ENCODE measurements at regions not wholly inside any gene's neighbourhood (a gene's known extent, or its start where the extent isn't known, plus 50 kb on each side); places are given as distances from the start of the nearest gene placed in this dataset.

DNA sequence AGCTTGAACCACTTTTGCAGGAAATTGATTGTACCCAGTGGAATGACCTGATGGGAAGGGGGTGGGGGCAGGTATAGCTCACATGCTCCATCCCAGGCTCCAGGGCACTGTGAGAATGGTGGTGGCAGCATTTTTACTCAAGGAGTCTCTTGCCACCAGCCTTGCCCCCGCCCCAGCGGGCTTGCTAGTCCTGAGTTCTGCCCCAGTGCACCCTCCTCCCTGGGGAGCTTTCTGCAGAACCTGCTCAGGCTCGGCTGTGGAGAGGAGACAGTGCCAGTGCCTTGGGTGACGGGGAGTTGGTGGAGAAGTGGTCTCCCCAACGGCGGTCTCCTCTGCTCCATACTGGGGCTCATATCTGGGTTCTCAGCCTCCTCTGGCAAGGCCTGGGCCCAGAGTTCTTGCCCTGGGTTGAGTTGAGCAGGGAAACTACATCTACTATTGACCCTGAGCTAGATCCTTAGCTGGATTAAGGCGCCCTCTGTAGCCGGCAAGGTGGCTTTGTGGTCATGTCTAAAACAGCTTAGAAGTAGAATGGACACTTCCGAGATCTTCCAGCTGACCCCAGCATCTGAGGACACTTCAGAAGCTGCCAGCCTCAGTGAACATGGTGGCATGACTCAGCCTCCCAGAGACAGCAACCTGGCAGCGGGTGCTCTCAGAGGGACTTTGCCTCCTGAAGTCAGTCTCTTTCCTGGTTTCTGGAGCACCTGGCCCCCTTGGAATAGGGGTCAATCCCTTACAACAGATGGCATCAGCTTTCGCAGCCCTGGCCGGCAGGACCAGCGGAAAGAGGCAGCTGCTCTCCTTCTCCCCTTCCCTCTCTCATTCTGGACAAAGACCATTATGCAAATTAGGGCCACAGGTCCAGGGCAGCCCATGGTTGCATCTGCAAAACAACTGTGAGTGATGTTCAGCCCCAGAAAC lies 363.4 kb upstream of the MKI67 start:
- CTCF ChIA-PET: interaction anchor here (1.4 to 1.5 kb wide), 2 partner anchors 40 to 225 kb away, joined by 3 to 4 read pairs; no protein-coding TSS in a partner anchor
- no peaks in the 10 kb centered on the region for H3K9me2 ChIP-seq
- H4K20me1 ChIP-seq (ENCODE audit: insufficient read depth): no peaks in the 10 kb centered on the region
- no peaks in the 10 kb centered on the region for H3K79me2 ChIP-seq (ENCODE audit: insufficient read depth)
- no peaks in the 10 kb centered on the region for H3K9me3 ChIP-seq
- H3K27me3 ChIP-seq (ENCODE audit: insufficient read depth): no peaks in the 10 kb centered on the region
- H3K4me1 ChIP-seq (ENCODE audit: control insufficient read depth in 1 of 2, insufficient read depth in 2 of 2, low read depth in 1 of 2, low read length in 1 of 2): no peaks in the 10 kb centered on the region
- no peak overlapping the region for H3K9ac ChIP-seq
- 32% methylated on average over 9 of the region's 13 CpGs for WGBS (ENCODE audit: low lambda C conversion rate)
- H3F3A ChIP-seq (replicated peaks; ENCODE audit: insufficient read depth): no peaks in the 10 kb centered on the region
- POLR2A ChIA-PET: no interaction called here
- no peak overlapping the region for H3K4me2 ChIP-seq
- no peak overlapping the region for H2AFZ ChIP-seq (ENCODE audit: low read depth)
- TF ChIP-seq TCF12 (IDR thresholded peaks at IDR 0.05) (no peak), GATA2 (CRISPR knock-in tag; IDR thresholded peaks at IDR 0.05) (no peak), MEF2A (IDR thresholded peaks at IDR 0.05; ENCODE audit: borderline replicate concordance, low read depth) (no peak), TAF1 (IDR thresholded peaks at IDR 0.05; ENCODE audit: borderline replicate concordance, low read depth, low read length) (no peak), NRF1 (IDR thresholded peaks at IDR 0.05; ENCODE audit: low read depth, low read length) (no peak), POLR2AphosphoS5 (IDR thresholded peaks at IDR 0.05; ENCODE audit: low read depth, low read length) (no peak), RFX5 (IDR thresholded peaks at IDR 0.05; ENCODE audit: low read length) (no peak), RCOR1 (IDR thresholded peaks at IDR 0.05; ENCODE audit: low read length) (no peak), YY1 (IDR thresholded peaks at IDR 0.05; ENCODE audit: low read depth) (no peak), NFIC (IDR thresholded peaks at IDR 0.05; ENCODE audit: borderline replicate concordance) (no peak), RXRA (IDR thresholded peaks at IDR 0.05; ENCODE audit: borderline replicate concordance, low read depth) (no peak), FOXM1 (IDR thresholded peaks at IDR 0.05; ENCODE audit: low read depth) (no peak), FOSL2 (IDR thresholded peaks at IDR 0.05; ENCODE audit: borderline replicate concordance, low read depth) (no peak), TEAD4 (IDR thresholded peaks at IDR 0.05; ENCODE audit: borderline replicate concordance, insufficient read depth) (no peak), MXI1 (IDR thresholded peaks at IDR 0.05; ENCODE audit: low read depth, low read length) (no peak), GABPA (IDR thresholded peaks at IDR 0.05; ENCODE audit: low read depth) (no peak)
- TF ChIP-seq, protein P1, sequence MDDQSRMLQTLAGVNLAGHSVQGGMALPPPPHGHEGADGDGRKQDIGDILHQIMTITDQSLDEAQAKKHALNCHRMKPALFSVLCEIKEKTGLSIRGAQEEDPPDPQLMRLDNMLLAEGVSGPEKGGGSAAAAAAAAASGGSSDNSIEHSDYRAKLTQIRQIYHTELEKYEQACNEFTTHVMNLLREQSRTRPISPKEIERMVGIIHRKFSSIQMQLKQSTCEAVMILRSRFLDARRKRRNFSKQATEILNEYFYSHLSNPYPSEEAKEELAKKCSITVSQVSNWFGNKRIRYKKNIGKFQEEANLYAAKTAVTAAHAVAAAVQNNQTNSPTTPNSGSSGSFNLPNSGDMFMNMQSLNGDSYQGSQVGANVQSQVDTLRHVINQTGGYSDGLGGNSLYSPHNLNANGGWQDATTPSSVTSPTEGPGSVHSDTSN (IDR thresholded peaks at IDR 0.05): no peak
- TF ChIP-seq, protein P2, sequence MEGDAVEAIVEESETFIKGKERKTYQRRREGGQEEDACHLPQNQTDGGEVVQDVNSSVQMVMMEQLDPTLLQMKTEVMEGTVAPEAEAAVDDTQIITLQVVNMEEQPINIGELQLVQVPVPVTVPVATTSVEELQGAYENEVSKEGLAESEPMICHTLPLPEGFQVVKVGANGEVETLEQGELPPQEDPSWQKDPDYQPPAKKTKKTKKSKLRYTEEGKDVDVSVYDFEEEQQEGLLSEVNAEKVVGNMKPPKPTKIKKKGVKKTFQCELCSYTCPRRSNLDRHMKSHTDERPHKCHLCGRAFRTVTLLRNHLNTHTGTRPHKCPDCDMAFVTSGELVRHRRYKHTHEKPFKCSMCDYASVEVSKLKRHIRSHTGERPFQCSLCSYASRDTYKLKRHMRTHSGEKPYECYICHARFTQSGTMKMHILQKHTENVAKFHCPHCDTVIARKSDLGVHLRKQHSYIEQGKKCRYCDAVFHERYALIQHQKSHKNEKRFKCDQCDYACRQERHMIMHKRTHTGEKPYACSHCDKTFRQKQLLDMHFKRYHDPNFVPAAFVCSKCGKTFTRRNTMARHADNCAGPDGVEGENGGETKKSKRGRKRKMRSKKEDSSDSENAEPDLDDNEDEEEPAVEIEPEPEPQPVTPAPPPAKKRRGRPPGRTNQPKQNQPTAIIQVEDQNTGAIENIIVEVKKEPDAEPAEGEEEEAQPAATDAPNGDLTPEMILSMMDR (IDR thresholded peaks at IDR 0.05): no peak
- TF ChIP-seq, protein P3, sequence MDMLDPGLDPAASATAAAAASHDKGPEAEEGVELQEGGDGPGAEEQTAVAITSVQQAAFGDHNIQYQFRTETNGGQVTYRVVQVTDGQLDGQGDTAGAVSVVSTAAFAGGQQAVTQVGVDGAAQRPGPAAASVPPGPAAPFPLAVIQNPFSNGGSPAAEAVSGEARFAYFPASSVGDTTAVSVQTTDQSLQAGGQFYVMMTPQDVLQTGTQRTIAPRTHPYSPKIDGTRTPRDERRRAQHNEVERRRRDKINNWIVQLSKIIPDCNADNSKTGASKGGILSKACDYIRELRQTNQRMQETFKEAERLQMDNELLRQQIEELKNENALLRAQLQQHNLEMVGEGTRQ (IDR thresholded peaks at IDR 0.05; ENCODE audit: borderline replicate concordance, low read depth, low read length): no peak
- TF ChIP-seq, protein P4, sequence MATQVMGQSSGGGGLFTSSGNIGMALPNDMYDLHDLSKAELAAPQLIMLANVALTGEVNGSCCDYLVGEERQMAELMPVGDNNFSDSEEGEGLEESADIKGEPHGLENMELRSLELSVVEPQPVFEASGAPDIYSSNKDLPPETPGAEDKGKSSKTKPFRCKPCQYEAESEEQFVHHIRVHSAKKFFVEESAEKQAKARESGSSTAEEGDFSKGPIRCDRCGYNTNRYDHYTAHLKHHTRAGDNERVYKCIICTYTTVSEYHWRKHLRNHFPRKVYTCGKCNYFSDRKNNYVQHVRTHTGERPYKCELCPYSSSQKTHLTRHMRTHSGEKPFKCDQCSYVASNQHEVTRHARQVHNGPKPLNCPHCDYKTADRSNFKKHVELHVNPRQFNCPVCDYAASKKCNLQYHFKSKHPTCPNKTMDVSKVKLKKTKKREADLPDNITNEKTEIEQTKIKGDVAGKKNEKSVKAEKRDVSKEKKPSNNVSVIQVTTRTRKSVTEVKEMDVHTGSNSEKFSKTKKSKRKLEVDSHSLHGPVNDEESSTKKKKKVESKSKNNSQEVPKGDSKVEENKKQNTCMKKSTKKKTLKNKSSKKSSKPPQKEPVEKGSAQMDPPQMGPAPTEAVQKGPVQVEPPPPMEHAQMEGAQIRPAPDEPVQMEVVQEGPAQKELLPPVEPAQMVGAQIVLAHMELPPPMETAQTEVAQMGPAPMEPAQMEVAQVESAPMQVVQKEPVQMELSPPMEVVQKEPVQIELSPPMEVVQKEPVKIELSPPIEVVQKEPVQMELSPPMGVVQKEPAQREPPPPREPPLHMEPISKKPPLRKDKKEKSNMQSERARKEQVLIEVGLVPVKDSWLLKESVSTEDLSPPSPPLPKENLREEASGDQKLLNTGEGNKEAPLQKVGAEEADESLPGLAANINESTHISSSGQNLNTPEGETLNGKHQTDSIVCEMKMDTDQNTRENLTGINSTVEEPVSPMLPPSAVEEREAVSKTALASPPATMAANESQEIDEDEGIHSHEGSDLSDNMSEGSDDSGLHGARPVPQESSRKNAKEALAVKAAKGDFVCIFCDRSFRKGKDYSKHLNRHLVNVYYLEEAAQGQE (IDR thresholded peaks at IDR 0.05; ENCODE audit: low read depth, low read length): no peak
- H3K27ac ChIP-seq (ENCODE audit: low read depth in 2 of 2, low read length in 1 of 2): no peak overlapping the region
- no peak for DNase-seq
- H3K36me3 ChIP-seq (replicated peaks in 1 of 2; ENCODE audit: control insufficient read depth in 1 of 2, insufficient read depth in 2 of 2, low read length in 1 of 2): no peaks in the 10 kb centered on the region
- H3K4me3 ChIP-seq (ENCODE audit: low read depth in 2 of 2, low read length in 1 of 2): no peak overlapping the region
